SU-DHL-6 (cell line): ENCODE measurements at regions not wholly inside any gene's neighbourhood (a gene's known extent, or its start where the extent isn't known, plus 50 kb on each side); places are given as distances from the start of the nearest gene placed in this dataset.

Source experiments
- EZH2phosphoT487 ChIP-seq: fragments of 200-600 bp; sonication (generic), shearing (Covaris generic); conservative IDR thresholded peaks from 2 replicates; pipeline ENCODE4 v1.6.1; 2018; ENCODE audit warnings: mild to moderate bottlenecking, antibody characterized with exemption, low read length, moderate library complexity, mixed read lengths
- TF ChIP-seq, protein P1 (sequence below): fragments of 200-600 bp; sonication (generic); IDR thresholded peaks from one replicate; pipeline ENCODE4 v1.5.1; 2017; ENCODE audit warnings: antibody characterized with exemption, mild to moderate bottlenecking, low read length, moderate library complexity; ENCODE audit not compliant: insufficient read depth, poor library complexity, severe bottlenecking

- TF ChIP-seq EZH2phosphoT487, result no peak
- TF ChIP-seq, protein P1, sequence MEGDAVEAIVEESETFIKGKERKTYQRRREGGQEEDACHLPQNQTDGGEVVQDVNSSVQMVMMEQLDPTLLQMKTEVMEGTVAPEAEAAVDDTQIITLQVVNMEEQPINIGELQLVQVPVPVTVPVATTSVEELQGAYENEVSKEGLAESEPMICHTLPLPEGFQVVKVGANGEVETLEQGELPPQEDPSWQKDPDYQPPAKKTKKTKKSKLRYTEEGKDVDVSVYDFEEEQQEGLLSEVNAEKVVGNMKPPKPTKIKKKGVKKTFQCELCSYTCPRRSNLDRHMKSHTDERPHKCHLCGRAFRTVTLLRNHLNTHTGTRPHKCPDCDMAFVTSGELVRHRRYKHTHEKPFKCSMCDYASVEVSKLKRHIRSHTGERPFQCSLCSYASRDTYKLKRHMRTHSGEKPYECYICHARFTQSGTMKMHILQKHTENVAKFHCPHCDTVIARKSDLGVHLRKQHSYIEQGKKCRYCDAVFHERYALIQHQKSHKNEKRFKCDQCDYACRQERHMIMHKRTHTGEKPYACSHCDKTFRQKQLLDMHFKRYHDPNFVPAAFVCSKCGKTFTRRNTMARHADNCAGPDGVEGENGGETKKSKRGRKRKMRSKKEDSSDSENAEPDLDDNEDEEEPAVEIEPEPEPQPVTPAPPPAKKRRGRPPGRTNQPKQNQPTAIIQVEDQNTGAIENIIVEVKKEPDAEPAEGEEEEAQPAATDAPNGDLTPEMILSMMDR, result no peak
These were observed 106.0 kb upstream of the RPS23 start for GRCh38 chr5:82384034-82384750.
